ENCODE measurements at regions not wholly inside any gene's neighbourhood (a gene's known extent, or its start where the extent isn't known, plus 50 kb on each side); places are given as distances from the start of the nearest gene placed in this dataset.
"Not testable (repeated sequence)": the region's sequence is repeated elsewhere in the genome, so short reads cannot be mapped to it uniquely, and the experiment has no call there.

GRCh38 chr10:9452056-9452455, 1397.6 kb downstream of the GATA3 start (continued):
- TF ChIP-seq, protein P1, sequence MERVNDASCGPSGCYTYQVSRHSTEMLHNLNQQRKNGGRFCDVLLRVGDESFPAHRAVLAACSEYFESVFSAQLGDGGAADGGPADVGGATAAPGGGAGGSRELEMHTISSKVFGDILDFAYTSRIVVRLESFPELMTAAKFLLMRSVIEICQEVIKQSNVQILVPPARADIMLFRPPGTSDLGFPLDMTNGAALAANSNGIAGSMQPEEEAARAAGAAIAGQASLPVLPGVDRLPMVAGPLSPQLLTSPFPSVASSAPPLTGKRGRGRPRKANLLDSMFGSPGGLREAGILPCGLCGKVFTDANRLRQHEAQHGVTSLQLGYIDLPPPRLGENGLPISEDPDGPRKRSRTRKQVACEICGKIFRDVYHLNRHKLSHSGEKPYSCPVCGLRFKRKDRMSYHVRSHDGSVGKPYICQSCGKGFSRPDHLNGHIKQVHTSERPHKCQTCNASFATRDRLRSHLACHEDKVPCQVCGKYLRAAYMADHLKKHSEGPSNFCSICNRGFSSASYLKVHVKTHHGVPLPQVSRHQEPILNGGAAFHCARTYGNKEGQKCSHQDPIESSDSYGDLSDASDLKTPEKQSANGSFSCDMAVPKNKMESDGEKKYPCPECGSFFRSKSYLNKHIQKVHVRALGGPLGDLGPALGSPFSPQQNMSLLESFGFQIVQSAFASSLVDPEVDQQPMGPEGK (CRISPR knock-in tag; IDR thresholded peaks at IDR 0.05; ENCODE audit: borderline replicate concordance): no peak

DNA sequence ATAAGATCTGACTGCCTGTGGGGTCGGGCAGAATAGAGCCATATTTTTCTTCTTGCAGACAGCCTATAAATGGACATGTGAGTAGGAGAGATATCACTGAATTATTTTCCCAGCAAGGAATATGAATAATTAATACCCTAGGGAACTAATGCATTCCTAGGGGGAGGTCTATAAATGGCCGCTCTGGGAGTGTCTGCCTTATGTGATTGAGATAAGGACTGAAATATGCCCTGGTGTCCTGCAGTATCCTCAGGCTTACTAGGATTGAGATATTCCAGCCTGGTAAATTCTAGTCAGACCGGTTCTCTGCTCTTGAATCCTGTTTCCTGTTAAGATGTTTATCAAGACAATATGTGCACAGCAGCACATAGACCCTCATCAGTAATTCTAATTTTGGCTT, 1399.4 kb downstream of the GATA3 start:
- ATAC-seq: not testable (repeated sequence)

DNA sequence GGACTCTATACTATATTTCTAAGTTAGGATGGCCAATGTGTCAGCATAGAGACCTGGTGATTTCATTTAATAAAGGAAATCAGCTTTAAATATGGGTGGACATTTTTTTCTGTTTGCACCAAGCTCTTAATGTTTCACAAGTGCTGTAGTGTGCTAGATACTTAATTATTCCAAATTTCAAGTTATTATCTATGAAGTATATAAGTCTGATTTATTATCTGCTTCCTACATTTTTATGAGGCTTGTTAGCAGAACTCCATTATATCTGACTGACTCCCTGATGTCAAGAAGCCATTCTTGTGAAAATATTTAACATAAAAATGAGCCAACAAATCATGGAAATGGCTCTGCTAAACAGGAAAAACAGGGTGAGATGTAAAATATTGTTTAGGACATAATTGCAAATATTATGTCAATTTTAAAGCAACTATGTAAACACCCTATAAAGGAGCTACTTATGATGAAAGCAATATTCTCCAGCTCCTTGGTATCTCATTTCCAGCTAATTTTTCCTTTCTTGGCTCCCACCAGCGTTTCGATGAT, 1415.2 kb downstream of the GATA3 start:
- TF ChIP-seq RARB (CRISPR knock-in tag; IDR thresholded peaks at IDR 0.05): no peak
- TF ChIP-seq ZNF565 (CRISPR knock-in tag; conservative IDR thresholded peaks at IDR 0.05; ENCODE audit: low read depth): no peak
- TF ChIP-seq CSDC2 (CRISPR knock-in tag; IDR thresholded peaks at IDR 0.05): no peak
- no peak for TF ChIP-seq PPARA (CRISPR knock-in tag; IDR thresholded peaks at IDR 0.05; ENCODE audit: borderline replicate concordance)
- no peak for TF ChIP-seq ZNF8 (CRISPR knock-in tag; IDR thresholded peaks at IDR 0.05)
- no peak for TF ChIP-seq ESRRG (CRISPR knock-in tag; IDR thresholded peaks at IDR 0.05)
- TF ChIP-seq CSRNP3 (CRISPR knock-in tag; IDR thresholded peaks at IDR 0.05): no peak
- no peak for TF ChIP-seq ZNF70 (CRISPR knock-in tag; IDR thresholded peaks at IDR 0.05)
- TF ChIP-seq TOX (CRISPR knock-in tag; IDR thresholded peaks at IDR 0.05; ENCODE audit: borderline replicate concordance): no peak
- no peak for TF ChIP-seq TCF4 (CRISPR knock-in tag; IDR thresholded peaks at IDR 0.05; ENCODE audit: borderline replicate concordance)
- TF ChIP-seq ZFP30 (CRISPR knock-in tag; IDR thresholded peaks at IDR 0.05): no peak
- ATAC-seq: no peak

GRCh38 chr10:9470581-9470980, 1416.1 kb downstream of the GATA3 start:
- no peak for TF ChIP-seq ZNF565 (CRISPR knock-in tag; conservative IDR thresholded peaks at IDR 0.05; ENCODE audit: low read depth)
- TF ChIP-seq ISL1 (CRISPR knock-in tag; IDR thresholded peaks at IDR 0.05): no peak
- TF ChIP-seq SNAI2 (CRISPR knock-in tag; IDR thresholded peaks at IDR 0.05): no peak
- no peak for TF ChIP-seq CSRNP3 (CRISPR knock-in tag; IDR thresholded peaks at IDR 0.05)
- no peak for TF ChIP-seq TSHZ2 (CRISPR knock-in tag; IDR thresholded peaks at IDR 0.05)
- TF ChIP-seq, protein P2, sequence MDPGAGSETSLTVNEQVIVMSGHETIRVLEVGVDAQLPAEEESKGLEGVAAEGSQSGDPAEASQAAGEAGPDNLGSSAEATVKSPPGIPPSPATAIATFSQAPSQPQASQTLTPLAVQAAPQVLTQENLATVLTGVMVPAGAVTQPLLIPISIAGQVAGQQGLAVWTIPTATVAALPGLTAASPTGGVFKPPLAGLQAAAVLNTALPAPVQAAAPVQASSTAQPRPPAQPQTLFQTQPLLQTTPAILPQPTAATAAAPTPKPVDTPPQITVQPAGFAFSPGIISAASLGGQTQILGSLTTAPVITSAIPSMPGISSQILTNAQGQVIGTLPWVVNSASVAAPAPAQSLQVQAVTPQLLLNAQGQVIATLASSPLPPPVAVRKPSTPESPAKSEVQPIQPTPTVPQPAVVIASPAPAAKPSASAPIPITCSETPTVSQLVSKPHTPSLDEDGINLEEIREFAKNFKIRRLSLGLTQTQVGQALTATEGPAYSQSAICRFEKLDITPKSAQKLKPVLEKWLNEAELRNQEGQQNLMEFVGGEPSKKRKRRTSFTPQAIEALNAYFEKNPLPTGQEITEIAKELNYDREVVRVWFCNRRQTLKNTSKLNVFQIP (CRISPR knock-in tag; IDR thresholded peaks at IDR 0.05; ENCODE audit: borderline replicate concordance, low read depth): no peak
- TF ChIP-seq ESRRG (CRISPR knock-in tag; IDR thresholded peaks at IDR 0.05): no peak
- TF ChIP-seq CSDC2 (CRISPR knock-in tag; IDR thresholded peaks at IDR 0.05): no peak
- no peak for TF ChIP-seq BACH2 (CRISPR knock-in tag; IDR thresholded peaks at IDR 0.05; ENCODE audit: borderline replicate concordance)
- no peak for TF ChIP-seq CREB5 (CRISPR knock-in tag; IDR thresholded peaks at IDR 0.05; ENCODE audit: low read depth)
- TF ChIP-seq PPARA (CRISPR knock-in tag; IDR thresholded peaks at IDR 0.05; ENCODE audit: borderline replicate concordance): no peak
- TF ChIP-seq GLIS3 (CRISPR knock-in tag; IDR thresholded peaks at IDR 0.05): no peak
- no peak for TF ChIP-seq ZFP30 (CRISPR knock-in tag; IDR thresholded peaks at IDR 0.05)
- no peak for TF ChIP-seq ZNF70 (CRISPR knock-in tag; IDR thresholded peaks at IDR 0.05)
- no peak for TF ChIP-seq ZC3H10 (CRISPR knock-in tag; IDR thresholded peaks at IDR 0.05)
- no peak for TF ChIP-seq RARB (CRISPR knock-in tag; IDR thresholded peaks at IDR 0.05)
- no peak for TF ChIP-seq TCF4 (CRISPR knock-in tag; IDR thresholded peaks at IDR 0.05; ENCODE audit: borderline replicate concordance)
- TF ChIP-seq ARNTL (CRISPR knock-in tag; IDR thresholded peaks at IDR 0.05; ENCODE audit: borderline replicate concordance, low read depth): no peak
- no peak for TF ChIP-seq ZFP3 (CRISPR knock-in tag; IDR thresholded peaks at IDR 0.05)
- no peak for ATAC-seq
